ENCODE measurements at regions not wholly inside any gene's neighbourhood (a gene's known extent, or its start where the extent isn't known, plus 50 kb on each side); places are given as distances from the start of the nearest gene placed in this dataset.

- TF ChIP-seq CTCF (optimal IDR thresholded peaks at IDR 0.05 in 1 of 3, IDR thresholded peaks at IDR 0.05 in 1 of 3, conservative IDR thresholded peaks at IDR 0.05 in 1 of 3; ENCODE audit: extremely low read depth in 1 of 3, insufficient read depth in 2 of 3, low read length in 3 of 3) (no peak), EZH2 (IDR thresholded peaks at IDR 0.05; ENCODE audit: low read length) (no peak)
These were observed 74.8 kb upstream of the TCL1B start for GRCh38 chr14:95611293-95611880.
